HG02885 (cell line): ENCODE measurements at regions not wholly inside any gene's neighbourhood (a gene's known extent, or its start where the extent isn't known, plus 50 kb on each side); places are given as distances from the start of the nearest gene placed in this dataset.
"Not testable (repeated sequence)": the region's sequence is repeated elsewhere in the genome, so short reads cannot be mapped to it uniquely, and the experiment has no call there.

Experiments used
- ATAC-seq: cut with Tn5 transposase; IDR thresholded peaks from one replicate; pipeline ENCODE4 v1.9.1; 2021; ENCODE audit warnings: mild to moderate bottlenecking; ENCODE audit not compliant: unreplicated experiment, poor library complexity

- ATAC-seq: no peak
Observed at GRCh38 chr13:63896321-63896720, 2480.7 kb upstream of the PCDH20 start.

DNA sequence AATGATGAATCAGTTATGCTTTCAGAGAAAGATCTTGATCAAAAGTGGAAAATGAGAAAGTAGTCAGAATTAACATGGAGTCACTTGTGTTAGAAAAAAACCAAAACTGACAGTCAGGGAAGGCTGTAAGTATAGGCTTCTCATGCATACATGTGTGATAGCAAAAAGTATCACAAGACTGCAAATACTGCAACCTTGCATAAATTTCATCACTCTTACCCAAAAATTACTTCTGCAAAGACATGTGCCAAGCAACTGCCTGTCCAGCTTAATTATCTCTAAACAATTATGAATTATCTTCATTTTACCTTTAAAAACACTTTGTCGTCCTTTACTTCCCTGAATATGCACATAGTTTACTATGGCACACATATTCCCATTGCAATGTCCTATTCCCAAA is 2466.4 kb upstream of the PCDH20 start:
- ATAC-seq: no peak

GRCh38 chr13:63880705-63881104 is 2465.1 kb upstream of the PCDH20 start:
- ATAC-seq: no peak

DNA sequence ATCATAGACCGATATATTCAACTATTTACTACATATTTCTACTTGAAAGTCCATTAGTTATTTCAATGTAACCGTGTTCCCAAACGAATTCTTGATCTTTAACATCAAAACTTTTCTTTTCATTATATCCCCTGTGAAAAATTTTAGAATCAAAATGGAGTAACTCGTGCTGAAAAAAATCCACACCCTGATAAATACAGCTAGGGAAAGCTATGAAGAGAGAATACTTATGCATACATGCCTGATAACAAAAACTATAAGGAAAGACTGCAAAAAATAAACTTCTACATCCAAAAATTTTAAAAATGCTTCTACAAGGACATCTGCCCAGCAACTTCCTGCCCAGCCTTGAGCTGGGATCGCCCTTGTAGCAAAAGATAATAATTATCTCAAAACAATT is 2458.3 kb upstream of the PCDH20 start:
- no peak for ATAC-seq

DNA sequence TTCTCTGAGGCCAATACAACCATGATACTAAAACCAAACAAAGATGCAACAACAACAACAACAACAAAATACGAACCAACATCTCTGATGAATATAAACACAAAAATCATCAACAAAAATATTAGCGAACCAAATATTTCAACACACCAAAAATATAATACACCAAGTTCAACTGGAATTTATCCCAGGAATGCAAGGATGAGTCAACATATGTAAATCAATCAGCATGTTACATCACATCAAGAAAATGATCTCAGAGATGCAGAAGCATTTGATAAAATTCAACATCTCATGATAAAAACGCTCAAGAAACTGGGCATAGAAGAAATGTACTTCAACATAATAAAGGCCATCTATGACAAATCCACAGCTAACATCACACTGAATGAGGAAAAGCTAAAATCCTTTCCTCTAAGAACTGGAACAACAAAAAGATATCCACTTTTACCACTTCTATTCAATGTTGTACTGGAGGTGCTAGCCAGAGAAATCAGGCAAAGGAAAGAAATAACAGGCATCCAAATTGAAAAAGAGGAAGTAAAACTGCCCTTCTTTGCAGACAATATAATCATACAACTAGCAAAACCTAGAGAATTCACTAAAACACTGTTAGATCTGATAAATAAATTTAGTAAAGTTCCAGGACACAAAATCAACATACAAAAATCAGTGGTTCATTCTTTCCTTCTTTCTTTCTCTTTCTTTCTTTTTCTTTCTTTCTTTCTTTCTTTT is 2448.7 kb upstream of the PCDH20 start:
- no peak for ATAC-seq

DNA sequence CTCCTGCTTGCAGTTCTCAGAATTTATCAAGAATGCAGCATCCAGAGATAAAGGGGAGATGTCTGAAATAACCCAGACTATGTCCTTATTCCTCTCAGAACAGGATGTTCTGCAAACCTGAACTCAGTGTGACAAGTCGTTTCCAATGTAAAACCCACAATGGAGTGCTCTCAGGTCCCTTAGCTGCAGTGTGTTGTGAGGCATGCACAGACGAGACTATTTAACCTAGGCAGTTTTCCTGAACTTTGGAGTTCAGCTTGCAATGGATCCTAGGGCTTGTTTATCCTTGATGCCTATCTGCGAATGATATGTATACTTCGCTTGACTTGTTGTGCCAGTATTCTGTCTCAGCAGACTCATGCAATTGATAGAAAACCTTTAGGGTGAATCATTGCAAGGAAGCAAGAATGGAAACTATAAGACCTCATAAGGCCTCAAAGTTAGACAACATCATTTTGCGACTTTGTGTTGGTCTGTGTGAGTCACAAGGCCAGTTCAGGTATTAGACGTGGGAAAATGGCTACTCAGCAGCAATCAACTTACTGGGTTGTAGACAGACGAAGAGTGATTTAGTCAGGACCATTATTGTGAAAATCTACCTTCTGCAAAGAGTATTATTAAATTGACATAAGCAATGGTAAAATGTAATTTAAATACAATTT is 2439.9 kb upstream of the PCDH20 start:
- ATAC-seq: no peak

DNA sequence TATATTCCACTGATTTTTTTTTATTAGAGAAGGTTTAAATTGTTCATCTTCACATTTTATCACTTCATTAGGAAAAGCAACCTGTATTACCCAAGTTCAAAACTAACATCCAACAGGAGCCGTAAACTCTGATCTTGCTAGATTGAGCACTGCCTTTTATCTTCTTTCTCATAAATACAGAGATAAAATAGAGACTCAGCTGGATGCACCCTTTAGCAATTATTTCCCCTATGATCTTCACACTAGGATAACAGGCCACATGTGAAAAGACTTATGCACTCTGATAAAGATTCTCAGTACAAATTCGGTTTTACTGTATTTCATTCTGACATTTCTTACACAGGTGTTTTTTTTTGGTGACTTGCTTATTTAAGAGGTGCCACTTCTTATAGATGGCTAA is 2438.2 kb upstream of the PCDH20 start:
- ATAC-seq: no peak

- ATAC-seq: no peak
Observed at GRCh38 chr13:63851526-63851925, 2435.9 kb upstream of the PCDH20 start.

GRCh38 chr13:63843766-63844699 is 2428.4 kb upstream of the PCDH20 start:
- ATAC-seq: no peak

DNA sequence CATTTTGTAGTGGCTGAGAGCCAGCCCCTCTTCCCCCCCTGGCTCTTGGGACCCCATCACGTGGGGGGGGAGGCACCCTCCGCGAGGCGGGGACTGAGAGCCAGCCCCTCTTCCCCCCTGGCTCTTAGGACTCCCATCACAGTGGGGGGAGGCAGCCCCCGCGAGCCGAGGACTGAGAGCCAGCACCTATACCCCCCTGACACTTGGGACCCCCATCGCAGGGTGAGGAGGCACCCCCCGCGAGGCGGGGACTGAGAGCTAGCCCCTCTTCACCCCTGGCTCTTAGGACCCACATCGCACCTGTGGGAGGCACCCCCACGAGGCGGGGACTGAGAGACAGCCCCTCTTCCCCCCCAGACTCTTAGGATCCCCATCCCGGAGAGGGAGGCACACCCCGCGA is 2426.5 kb upstream of the PCDH20 start:
- no peak for ATAC-seq

DNA sequence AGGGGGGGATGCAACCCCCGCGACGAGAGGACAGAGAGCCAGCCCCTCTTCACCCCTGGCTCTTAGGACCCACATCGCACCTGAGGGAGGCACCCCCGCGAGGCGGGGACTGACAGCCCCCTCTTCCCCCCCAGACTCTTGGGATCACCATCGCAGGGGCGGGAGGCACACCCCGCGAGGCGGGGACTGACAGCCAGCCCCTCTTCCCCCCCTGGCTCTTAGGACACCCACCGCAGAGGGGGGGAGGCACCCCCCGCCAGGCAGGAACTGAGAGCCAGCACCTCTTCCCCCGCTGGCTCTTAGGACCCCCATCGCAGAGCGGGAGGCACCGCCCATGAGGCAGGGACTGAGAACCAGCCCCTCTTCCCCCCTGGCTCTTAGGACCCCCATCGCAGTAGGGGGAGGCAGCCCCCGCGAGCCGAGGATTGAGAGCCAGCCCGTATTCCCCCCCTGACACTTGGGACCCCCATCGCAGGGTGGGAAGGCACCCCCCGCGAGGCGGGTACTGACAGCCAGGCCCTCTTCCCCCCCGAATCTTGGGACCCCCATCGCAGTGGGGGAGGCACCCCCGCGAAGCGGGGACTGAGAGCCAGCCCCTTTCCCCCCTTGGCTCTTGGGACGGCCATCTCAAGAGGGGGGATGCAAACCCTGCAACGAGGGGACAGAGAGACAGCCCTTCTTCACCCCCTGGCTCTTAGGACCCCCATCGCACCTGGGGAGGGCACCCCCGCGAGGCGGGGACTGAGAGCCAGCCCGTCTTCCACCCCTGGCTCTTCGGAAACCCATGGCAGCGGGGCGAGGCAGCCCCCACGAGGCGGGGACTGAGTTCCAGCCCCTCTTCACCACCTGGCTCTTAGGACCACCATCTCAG is 2425.1 kb upstream of the PCDH20 start:
- ATAC-seq: no peak

GRCh38 chr13:63838366-63839110 is 2422.9 kb upstream of the PCDH20 start:
- no peak for ATAC-seq

DNA sequence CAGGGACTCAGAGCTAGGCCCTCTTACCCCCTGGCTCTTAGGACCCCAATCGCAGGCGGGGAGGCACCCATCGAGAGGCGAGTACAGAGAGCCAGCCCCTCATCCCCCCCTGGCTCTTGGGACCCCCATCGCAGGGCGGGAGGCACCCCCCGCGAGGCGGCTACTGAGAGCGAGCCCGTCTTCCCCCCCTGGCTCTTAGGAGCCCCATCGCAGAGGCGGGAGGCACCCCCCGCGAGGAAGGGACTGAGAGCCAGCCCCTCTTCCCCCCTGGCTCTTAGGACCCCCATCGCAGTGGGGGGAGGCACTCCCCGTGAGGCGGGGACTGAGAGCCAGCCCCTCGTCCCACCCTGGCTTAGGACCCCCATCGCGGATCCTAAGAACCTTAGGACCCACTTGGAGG is 2422.1 kb upstream of the PCDH20 start:
- not testable (repeated sequence) for ATAC-seq

DNA sequence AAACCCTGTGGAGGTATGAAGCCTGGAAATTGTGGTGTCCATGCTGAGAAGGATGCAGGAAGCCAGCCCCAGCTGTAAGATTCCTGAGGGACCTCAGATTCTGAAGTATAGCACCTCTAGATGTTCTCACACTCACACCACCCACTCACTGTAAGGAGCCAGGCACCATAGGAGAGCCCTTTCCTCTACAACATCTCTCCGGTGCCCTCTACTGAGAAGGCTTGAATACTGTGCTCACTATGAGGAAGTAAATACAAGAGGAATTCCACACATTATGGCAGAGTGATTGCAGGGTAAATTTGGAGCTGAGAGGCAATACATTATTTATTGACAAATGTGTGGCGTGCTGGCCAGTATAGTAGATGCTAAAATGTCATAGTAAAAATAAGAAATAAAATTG is 2414.0 kb upstream of the PCDH20 start:
- not testable (repeated sequence) for ATAC-seq

DNA sequence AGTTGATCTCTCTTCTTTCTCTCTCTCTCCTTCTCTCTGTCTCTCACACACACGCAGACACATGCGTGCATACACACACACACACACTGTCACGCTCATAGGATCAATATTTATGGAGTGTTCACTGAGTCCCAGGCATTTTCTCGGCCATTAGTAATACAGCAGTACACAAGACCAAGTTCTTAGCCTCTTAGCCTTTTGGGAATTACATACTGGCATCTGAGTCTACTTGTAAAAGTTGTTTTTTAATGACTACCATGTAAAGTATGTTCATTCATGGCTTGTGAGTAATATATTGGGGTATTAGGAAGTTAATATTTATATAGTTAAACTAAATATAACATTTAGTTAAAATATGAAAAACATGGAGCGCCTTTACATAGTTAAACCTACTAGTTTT is 2406.1 kb upstream of the PCDH20 start:
- not testable (repeated sequence) for ATAC-seq

GRCh38 chr13:63811428-63812004 is 2395.9 kb upstream of the PCDH20 start:
- not testable (repeated sequence) for ATAC-seq

DNA sequence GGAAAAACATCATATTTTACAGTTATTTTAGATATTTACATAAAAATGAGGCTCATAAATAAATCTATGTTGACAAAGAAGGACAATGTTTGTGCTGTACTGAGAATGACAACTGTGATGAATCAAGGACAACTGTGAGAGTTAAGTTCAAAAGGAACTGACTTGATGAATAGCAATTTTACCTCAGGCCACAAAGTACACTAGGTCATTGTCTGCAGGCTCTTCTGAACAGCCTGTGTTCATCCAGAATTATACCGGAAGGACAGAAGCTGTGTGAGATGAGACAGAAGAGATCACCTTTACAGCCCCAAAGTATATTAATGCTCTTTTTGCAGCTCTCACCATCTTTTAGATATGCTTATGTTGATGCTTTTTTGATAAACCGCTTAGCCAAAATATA is 2375.5 kb upstream of the PCDH20 start:
- not testable (repeated sequence) for ATAC-seq

DNA sequence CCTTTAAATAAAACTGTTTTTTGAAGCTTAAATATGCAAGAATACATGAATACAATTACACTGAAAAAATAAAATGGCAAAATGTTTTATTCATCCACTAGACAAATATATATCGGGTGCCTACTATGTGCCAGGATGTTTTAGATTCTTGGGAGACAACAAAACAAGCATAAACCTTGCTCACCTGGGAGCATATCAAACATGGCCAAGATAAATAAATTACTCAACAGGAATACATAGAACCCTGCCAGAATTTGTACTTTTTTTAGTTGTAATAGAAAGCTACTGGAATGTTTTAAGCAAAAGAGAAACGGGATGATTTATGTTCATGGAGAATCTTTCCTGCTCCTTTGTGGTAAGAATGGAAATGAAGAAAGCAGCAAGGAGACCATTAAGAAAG is 2358.5 kb upstream of the PCDH20 start:
- ATAC-seq: no peak

GRCh38 chr13:63773476-63773875 is 2357.8 kb upstream of the PCDH20 start:
- no peak for ATAC-seq
